K562 (cell line): ENCODE measurements at regions not wholly inside any gene's neighbourhood (a gene's known extent, or its start where the extent isn't known, plus 50 kb on each side); places are given as distances from the start of the nearest gene placed in this dataset.

ENCODE experiments used
- ATAC-seq: fragments of 200-7000 bp; cut with Tn5 transposase; 3 replicates; pipeline ENCODE4 v1.9.1; 2020; ENCODE audit warnings: moderate library complexity
- BruUV-seq: library from RNA; stranded (reverse); fragments of 400-500 nt; replicated peaks from 2 replicates; lab custom pipeline; 2021; lab: Mats Ljungman, UMichigan
- CTCF ChIA-PET: fragments of 300-600 bp; formaldehyde crosslinking; extraction: SDS; loops from one replicate; lab custom pipeline; 2021; ENCODE audit warnings: low intra/inter-chr PET ratio; lab: Yijun Ruan, JAX
- POLR2A ChIA-PET: fragments of 300-600, 350-650 bp; sonication (Branson Sonifier 250); formaldehyde crosslinking; extraction: SDS; loops from one replicate; lab custom pipeline; 2021; ENCODE audit warnings: antibody characterized with exemption, inconsistent platforms; lab: Yijun Ruan, JAX
- DNase-seq, 4 experiments: peaks; one replicate each; pipeline versions ENCODE4 v3.0.0 to v3.0.0-alpha.2; 2011 to 2018; ENCODE audit warnings: low spot score in 3 of 4, mixed read lengths in 3 of 4; ENCODE audit errors: extremely low read depth in 1 of 4
- FAIRE-seq: peaks from 2 replicates; lab custom pipeline; 2011; peaks lifted over from hg19 to GRCh38; lab: Jason Lieb, UNC
- H2AFZ ChIP-seq: 2 replicates; pipeline ENCODE4 v1.6.0; 2011; ENCODE audit warnings: low read depth, low read length, control low read depth, inconsistent platforms
- H3K27ac ChIP-seq: fragments of 200-600 bp; 3 replicates; pipeline ENCODE4 v1.8.0; 2011; ENCODE audit warnings: low read depth, mild to moderate bottlenecking, control low read depth, inconsistent platforms, low read length, moderate library complexity, mixed read lengths; ENCODE audit errors: extremely low read depth
- H3K27me3 ChIP-seq, 2 experiments: fragments of 300-600 bp in 1 of 2; 2 replicates in 1 of 2; 3 replicates in 1 of 2; pipeline versions ENCODE4 v1.6.0 to v1.8.0; 2011; ENCODE audit warnings: inconsistent platforms in 2 of 2, low read length in 2 of 2, mild to moderate bottlenecking in 1 of 2, mixed read lengths in 1 of 2, moderate library complexity in 1 of 2; ENCODE audit not compliant: control insufficient read depth in 2 of 2, insufficient read depth in 2 of 2
- H3K36me3 ChIP-seq: fragments of 300-600 bp; 3 replicates; pipeline ENCODE4 v1.8.0; 2011; ENCODE audit warnings: mild to moderate bottlenecking, low read length, inconsistent platforms; ENCODE audit not compliant: control insufficient read depth, insufficient read depth
- H3K4me1 ChIP-seq, 2 experiments: fragments of 200-600 bp in 1 of 2; replicated peaks in 1 of 2; 2 replicates in 1 of 2; 3 replicates in 1 of 2; pipeline versions ENCODE4 v1.5.1 to v1.8.0; 2011; ENCODE audit warnings: inconsistent platforms in 2 of 2, low read length in 2 of 2, mild to moderate bottlenecking in 1 of 2, mixed read lengths in 1 of 2, moderate library complexity in 1 of 2; ENCODE audit not compliant: control insufficient read depth in 2 of 2, insufficient read depth in 2 of 2
- H3K4me2 ChIP-seq: 2 replicates; pipeline ENCODE4 v1.6.1; 2011; ENCODE audit warnings: low read length, control low read depth, inconsistent platforms, mixed read lengths; ENCODE audit not compliant: insufficient read depth
- H3K4me3 ChIP-seq: fragments of 200-600 bp; sonication (generic), shearing (Covaris generic); 2 replicates; pipeline ENCODE4 v1.5.1; 2016; ENCODE audit warnings: control low read depth, inconsistent platforms
- H3K79me2 ChIP-seq: fragments of 200-600 bp; 3 replicates; pipeline ENCODE4 v1.8.0; 2011; ENCODE audit warnings: low read length, inconsistent platforms; ENCODE audit not compliant: control insufficient read depth, insufficient read depth
- H3K9ac ChIP-seq, 2 experiments: 2 replicates each; pipeline versions ENCODE4 v1.6.0 to v1.6.1; 2011; ENCODE audit warnings: low read depth in 2 of 2, low read length in 2 of 2, control low read depth in 1 of 2, inconsistent platforms in 1 of 2, mild to moderate bottlenecking in 1 of 2, mixed read lengths in 1 of 2; ENCODE audit not compliant: insufficient read depth in 1 of 2
- H3K9me1 ChIP-seq: one replicate; pipeline ENCODE4 v1.6.0; 2011; ENCODE audit warnings: inconsistent platforms, mild to moderate bottlenecking, low read length, moderate library complexity; ENCODE audit not compliant: control insufficient read depth, insufficient read depth
- H3K9me3 ChIP-seq: replicated peaks from 2 replicates; pipeline ENCODE4 v1.5.1; 2011; ENCODE audit warnings: low read depth, low read length, inconsistent platforms; ENCODE audit not compliant: control insufficient read depth, insufficient read depth
- H4K20me1 ChIP-seq: replicated peaks from 2 replicates; pipeline ENCODE4 v1.6.1; 2011; ENCODE audit warnings: low read length, inconsistent platforms, mixed read lengths; ENCODE audit not compliant: control insufficient read depth, insufficient read depth
- ZNF133 ChIP-seq: fragments of 250-450 bp; sonication (Bioruptor Pico); IDR thresholded peaks from 2 replicates; pipeline ENCODE4 v1.4.0; 2020; ENCODE audit warnings: mild to moderate bottlenecking
- ZNF431 ChIP-seq: sonication (generic); formaldehyde crosslinking; IDR thresholded peaks from 2 replicates; pipeline ENCODE4 v1.8.0; 2022; ENCODE audit warnings: mild to moderate bottlenecking, missing genetic modification reagents
- WGBS: fragments of 100-300 bp; shearing (Covaris generic); methylation state at CpG from one replicate; pipeline ENCODE4 v1.1.6; 2016; ENCODE audit warnings: low coverage, mixed read lengths; ENCODE audit not compliant: insufficient coverage; ENCODE audit errors: missing lambda C conversion rate; 5-methylcytosine and 5-hydroxymethylcytosine counted together
- in situ Hi-C: fragments of 300-500 bp; cut with MboI; formaldehyde crosslinking; loops from 4 replicates; pipeline ENCODE4 v1.15.0; 2018; ENCODE audit warnings: inconsistent platforms, mixed read lengths
- intact Hi-C: fragments of 100-400 bp; cut with micrococcal nuclease; formaldehyde crosslinking; loops from 2 replicates; pipeline ENCODE4 v1.14.2; 2022
- TF ChIP-seq, protein P1 (sequence below): IDR thresholded peaks from 2 replicates; pipeline ENCODE4 v1.6.1; 2011; ENCODE audit warnings: borderline replicate concordance, low read depth, mild to moderate bottlenecking, moderate library complexity, low read length; ENCODE audit not compliant: insufficient read depth, poor library complexity, severe bottlenecking
- TF ChIP-seq, protein P2 (sequence below): fragments of 250-450 bp; sonication (Bioruptor Pico); IDR thresholded peaks from 2 replicates; pipeline ENCODE4 v1.8.0; 2021; ENCODE audit warnings: mild to moderate bottlenecking, moderate library complexity
- TF ChIP-seq, protein P3 (sequence below): sonication (generic); formaldehyde crosslinking; IDR thresholded peaks from 2 replicates; pipeline ENCODE4 v1.8.0; 2022; ENCODE audit warnings: missing genetic modification reagents, mild to moderate bottlenecking, borderline replicate concordance
- TF ChIP-seq, protein P4 (sequence below): fragments of 250-450 bp; sonication (Bioruptor Pico); IDR thresholded peaks from 2 replicates; pipeline ENCODE4 v1.5.0; 2020; ENCODE audit warnings: mild to moderate bottlenecking
- TF ChIP-seq, protein P5 (sequence below): sonication (generic); formaldehyde crosslinking; IDR thresholded peaks from 2 replicates; pipeline ENCODE4 v1.8.1; 2023; ENCODE audit warnings: mild to moderate bottlenecking, missing genetic modification reagents

DNA sequence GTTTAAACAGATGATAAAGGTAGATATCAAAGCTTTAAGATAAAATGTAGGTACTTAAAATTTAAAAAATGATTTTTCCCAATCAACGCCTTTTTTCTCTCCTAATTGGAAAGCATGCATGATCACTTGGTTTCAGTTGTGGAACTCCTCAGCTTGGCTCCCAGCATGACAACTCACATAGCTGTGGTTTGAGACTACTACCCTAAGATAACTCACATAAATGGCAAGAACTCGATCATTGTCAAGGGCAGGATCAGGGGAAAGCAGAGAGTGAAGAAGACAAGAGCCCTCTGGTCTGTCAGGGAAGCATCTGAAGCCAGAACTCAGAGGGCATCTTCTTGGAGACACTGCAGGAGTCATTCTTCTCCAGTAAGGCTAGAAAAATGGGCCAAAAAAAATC, 516.7 kb downstream of the NTRK3 start (continued):
- TF ChIP-seq, protein P1, sequence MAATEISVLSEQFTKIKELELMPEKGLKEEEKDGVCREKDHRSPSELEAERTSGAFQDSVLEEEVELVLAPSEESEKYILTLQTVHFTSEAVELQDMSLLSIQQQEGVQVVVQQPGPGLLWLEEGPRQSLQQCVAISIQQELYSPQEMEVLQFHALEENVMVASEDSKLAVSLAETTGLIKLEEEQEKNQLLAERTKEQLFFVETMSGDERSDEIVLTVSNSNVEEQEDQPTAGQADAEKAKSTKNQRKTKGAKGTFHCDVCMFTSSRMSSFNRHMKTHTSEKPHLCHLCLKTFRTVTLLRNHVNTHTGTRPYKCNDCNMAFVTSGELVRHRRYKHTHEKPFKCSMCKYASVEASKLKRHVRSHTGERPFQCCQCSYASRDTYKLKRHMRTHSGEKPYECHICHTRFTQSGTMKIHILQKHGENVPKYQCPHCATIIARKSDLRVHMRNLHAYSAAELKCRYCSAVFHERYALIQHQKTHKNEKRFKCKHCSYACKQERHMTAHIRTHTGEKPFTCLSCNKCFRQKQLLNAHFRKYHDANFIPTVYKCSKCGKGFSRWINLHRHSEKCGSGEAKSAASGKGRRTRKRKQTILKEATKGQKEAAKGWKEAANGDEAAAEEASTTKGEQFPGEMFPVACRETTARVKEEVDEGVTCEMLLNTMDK, result no peak
- TF ChIP-seq, protein P2, sequence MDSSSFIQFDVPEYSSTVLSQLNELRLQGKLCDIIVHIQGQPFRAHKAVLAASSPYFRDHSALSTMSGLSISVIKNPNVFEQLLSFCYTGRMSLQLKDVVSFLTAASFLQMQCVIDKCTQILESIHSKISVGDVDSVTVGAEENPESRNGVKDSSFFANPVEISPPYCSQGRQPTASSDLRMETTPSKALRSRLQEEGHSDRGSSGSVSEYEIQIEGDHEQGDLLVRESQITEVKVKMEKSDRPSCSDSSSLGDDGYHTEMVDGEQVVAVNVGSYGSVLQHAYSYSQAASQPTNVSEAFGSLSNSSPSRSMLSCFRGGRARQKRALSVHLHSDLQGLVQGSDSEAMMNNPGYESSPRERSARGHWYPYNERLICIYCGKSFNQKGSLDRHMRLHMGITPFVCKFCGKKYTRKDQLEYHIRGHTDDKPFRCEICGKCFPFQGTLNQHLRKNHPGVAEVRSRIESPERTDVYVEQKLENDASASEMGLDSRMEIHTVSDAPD, result no peak
- no peak for TF ChIP-seq ZNF133
- TF ChIP-seq, protein P3, sequence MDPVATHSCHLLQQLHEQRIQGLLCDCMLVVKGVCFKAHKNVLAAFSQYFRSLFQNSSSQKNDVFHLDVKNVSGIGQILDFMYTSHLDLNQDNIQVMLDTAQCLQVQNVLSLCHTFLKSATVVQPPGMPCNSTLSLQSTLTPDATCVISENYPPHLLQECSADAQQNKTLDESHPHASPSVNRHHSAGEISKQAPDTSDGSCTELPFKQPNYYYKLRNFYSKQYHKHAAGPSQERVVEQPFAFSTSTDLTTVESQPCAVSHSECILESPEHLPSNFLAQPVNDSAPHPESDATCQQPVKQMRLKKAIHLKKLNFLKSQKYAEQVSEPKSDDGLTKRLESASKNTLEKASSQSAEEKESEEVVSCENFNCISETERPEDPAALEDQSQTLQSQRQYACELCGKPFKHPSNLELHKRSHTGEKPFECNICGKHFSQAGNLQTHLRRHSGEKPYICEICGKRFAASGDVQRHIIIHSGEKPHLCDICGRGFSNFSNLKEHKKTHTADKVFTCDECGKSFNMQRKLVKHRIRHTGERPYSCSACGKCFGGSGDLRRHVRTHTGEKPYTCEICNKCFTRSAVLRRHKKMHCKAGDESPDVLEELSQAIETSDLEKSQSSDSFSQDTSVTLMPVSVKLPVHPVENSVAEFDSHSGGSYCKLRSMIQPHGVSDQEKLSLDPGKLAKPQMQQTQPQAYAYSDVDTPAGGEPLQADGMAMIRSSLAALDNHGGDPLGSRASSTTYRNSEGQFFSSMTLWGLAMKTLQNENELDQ (CRISPR knock-in tag), result no peak

DNA sequence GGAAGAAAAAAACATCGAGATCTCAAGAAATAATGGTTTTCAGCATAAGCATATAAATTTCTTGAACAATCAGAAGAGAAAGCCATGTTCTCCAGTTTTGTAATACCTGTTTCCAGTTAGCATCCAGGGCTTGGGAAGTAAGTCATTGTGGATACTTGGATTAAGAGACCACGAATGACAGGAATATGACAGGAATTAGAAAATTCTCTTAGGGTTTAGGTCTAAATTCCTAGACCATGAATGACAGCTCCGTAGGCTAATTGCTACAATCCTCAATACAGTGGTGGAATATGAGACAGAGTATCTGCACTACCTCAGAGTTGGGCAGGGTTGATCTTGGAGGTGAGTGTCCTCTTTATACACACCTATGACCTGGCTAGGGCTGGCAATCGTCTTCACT, 517.5 kb downstream of the NTRK3 start:
- intact Hi-C loops (no loop called here), in situ Hi-C loops (no loop called here)
- Histone ChIP-seq H3K4me2 (no peak overlapping the region), H3K27ac (no peak overlapping the region), H3K9ac (no peak overlapping the region), H3K9me3 (no peaks in the 10 kb centered on the region), H3K27me3 (no peaks in the 10 kb centered on the region), H3K36me3 (no peaks in the 10 kb centered on the region), H3K9me1 (no peaks in the 10 kb centered on the region), H3K4me1 (peaks cover under 1 to 3% of the 10 kb centered on the region in 2 experiments; a peak in 2 of 5 replicates), H2AFZ (no peak overlapping the region), H4K20me1 (no peaks in the 10 kb centered on the region), H3K79me2 (no peaks in the 10 kb centered on the region), H3K4me3 (no peak overlapping the region)
- ChIA-PET POLR2A (interaction anchor here (0.7 kb wide), 1 partner anchor 7 kb away, joined by 3 read pairs; no protein-coding TSS in a partner anchor), CTCF (no interaction called here)
- ATAC-seq (no peak), DNase-seq (no peak), FAIRE-seq (no peak)
- WGBS, result 15% methylated on average over 4 of the region's 4 CpGs
- BruUV-seq, result no TSS peak
- TF ChIP-seq, protein P4, sequence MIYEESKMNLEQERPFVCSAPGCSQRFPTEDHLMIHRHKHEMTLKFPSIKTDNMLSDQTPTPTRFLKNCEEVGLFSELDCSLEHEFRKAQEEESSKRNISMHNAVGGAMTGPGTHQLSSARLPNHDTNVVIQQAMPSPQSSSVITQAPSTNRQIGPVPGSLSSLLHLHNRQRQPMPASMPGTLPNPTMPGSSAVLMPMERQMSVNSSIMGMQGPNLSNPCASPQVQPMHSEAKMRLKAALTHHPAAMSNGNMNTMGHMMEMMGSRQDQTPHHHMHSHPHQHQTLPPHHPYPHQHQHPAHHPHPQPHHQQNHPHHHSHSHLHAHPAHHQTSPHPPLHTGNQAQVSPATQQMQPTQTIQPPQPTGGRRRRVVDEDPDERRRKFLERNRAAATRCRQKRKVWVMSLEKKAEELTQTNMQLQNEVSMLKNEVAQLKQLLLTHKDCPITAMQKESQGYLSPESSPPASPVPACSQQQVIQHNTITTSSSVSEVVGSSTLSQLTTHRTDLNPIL (CRISPR knock-in tag), result no peak
- TF ChIP-seq ZNF431 (CRISPR knock-in tag), result no peak
- TF ChIP-seq, protein P5, sequence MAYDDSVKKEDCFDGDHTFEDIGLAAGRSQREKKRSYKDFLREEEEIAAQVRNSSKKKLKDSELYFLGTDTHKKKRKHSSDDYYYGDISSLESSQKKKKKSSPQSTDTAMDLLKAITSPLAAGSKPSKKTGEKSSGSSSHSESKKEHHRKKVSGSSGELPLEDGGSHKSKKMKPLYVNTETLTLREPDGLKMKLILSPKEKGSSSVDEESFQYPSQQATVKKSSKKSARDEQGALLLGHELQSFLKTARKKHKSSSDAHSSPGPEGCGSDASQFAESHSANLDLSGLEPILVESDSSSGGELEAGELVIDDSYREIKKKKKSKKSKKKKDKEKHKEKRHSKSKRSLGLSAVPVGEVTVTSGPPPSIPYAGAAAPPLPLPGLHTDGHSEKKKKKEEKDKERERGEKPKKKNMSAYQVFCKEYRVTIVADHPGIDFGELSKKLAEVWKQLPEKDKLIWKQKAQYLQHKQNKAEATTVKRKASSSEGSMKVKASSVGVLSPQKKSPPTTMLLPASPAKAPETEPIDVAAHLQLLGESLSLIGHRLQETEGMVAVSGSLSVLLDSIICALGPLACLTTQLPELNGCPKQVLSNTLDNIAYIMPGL (CRISPR knock-in tag), result no peak
